K562 (cell line): ENCODE measurements at regions not wholly inside any gene's neighbourhood (a gene's known extent, or its start where the extent isn't known, plus 50 kb on each side); places are given as distances from the start of the nearest gene placed in this dataset.

Experiments used
- BHLHE40 ChIP-seq: IDR thresholded peaks from 2 replicates; pipeline ENCODE4 v1.6.1; 2011; ENCODE audit warnings: low read length, improper control_type of control experiment
- CTBP1 ChIP-seq: fragments of 450-650 bp; IDR thresholded peaks from 2 replicates; pipeline ENCODE4 v1.6.1; 2016; ENCODE audit warnings: borderline replicate concordance
- ESRRB ChIP-seq: fragments of 250-450 bp; sonication (Bioruptor Pico); IDR thresholded peaks from 2 replicates; pipeline ENCODE4 v1.5.0; 2020; ENCODE audit warnings: mild to moderate bottlenecking, moderate library complexity, borderline replicate concordance
- GABPA ChIP-seq: fragments of 200-800 bp; sonication (Bioruptor generic); conservative IDR thresholded peaks from 2 replicates; pipeline ENCODE4 v1.6.1; 2016; ENCODE audit warnings: low read depth, missing genetic modification characterization, missing compliant biosample characterization
- HNRNPLL ChIP-seq: fragments of 200-400 bp; formaldehyde crosslinking; IDR thresholded peaks from 2 replicates; pipeline ENCODE4 v1.6.1; 2017; ENCODE audit warnings: low read length, low read depth, mild to moderate bottlenecking; ENCODE audit not compliant: poor library complexity, severe bottlenecking
- JUNB ChIP-seq: fragments of 450-650 bp; formaldehyde crosslinking; conservative IDR thresholded peaks from 2 replicates; pipeline ENCODE4 v1.4.0; 2020; ENCODE audit warnings: mild to moderate bottlenecking
- KLF13 ChIP-seq: fragments of 450-650 bp; IDR thresholded peaks from 2 replicates; pipeline ENCODE4 v1.6.1; 2016; ENCODE audit warnings: missing genetic modification characterization, low read depth, mild to moderate bottlenecking, missing compliant biosample characterization, moderate library complexity, borderline replicate concordance
- MAX ChIP-seq: sonication (generic); formaldehyde crosslinking; IDR thresholded peaks from 2 replicates; pipeline ENCODE4 v1.9.0; 2022; ENCODE audit warnings: mild to moderate bottlenecking, missing genetic modification reagents
- MYNN ChIP-seq, 2 experiments: sonication (generic); formaldehyde crosslinking in 1 of 2; IDR thresholded peaks; 2 replicates each; pipeline versions ENCODE4 v1.5.0 to v1.6.1; 2016 to 2020; ENCODE audit warnings: antibody characterized with exemption in 1 of 2, missing genetic modification reagents in 1 of 2
- NR0B1 ChIP-seq: fragments of 450-650 bp; IDR thresholded peaks from one replicate; pipeline ENCODE4 v1.6.1; 2018; ENCODE audit warnings: mild to moderate bottlenecking, moderate library complexity; ENCODE audit not compliant: partially characterized antibody
- OTX1 ChIP-seq: fragments of 450-650 bp; formaldehyde crosslinking; IDR thresholded peaks from 2 replicates; pipeline ENCODE4 v1.4.0; 2022; ENCODE audit warnings: mild to moderate bottlenecking
- PHTF2 ChIP-seq: fragments of 250-450 bp; sonication (Bioruptor Pico); IDR thresholded peaks from 2 replicates; pipeline ENCODE4 v1.5.0; 2021; ENCODE audit warnings: mild to moderate bottlenecking
- POLR2AphosphoS2 ChIP-seq: IDR thresholded peaks from 2 replicates; pipeline ENCODE4 v1.6.1; 2012; ENCODE audit warnings: low read length, improper control_type of control experiment
- POLR2AphosphoS5 ChIP-seq: IDR thresholded peaks from 2 replicates; pipeline ENCODE4 v1.6.1; 2011; ENCODE audit warnings: mild to moderate bottlenecking, low read depth, low read length, moderate library complexity; ENCODE audit not compliant: control insufficient read depth, insufficient read depth
- TOE1 ChIP-seq, 2 experiments: fragments of 450-650 bp in 1 of 2; sonication (generic) in 1 of 2; formaldehyde crosslinking in 1 of 2; IDR thresholded peaks; 2 replicates each; pipeline versions ENCODE4 v1.7.1 to v1.8.0; 2016 to 2022; ENCODE audit warnings: borderline replicate concordance in 2 of 2, mild to moderate bottlenecking in 2 of 2, antibody characterized with exemption in 1 of 2, inconsistent platforms in 1 of 2, low read depth in 1 of 2, missing genetic modification reagents in 1 of 2, moderate library complexity in 1 of 2
- XRCC5 ChIP-seq: fragments of 200-400 bp; formaldehyde crosslinking; IDR thresholded peaks from 2 replicates; pipeline ENCODE4 v1.6.1; 2017; ENCODE audit warnings: low read depth, mild to moderate bottlenecking, low read length
- ZBTB11 ChIP-seq, 3 experiments: fragments of 200-800 bp in 1 of 3; fragments of 250-450 bp in 1 of 3; fragments of 450-650 bp in 1 of 3; sonication (Bioruptor Pico) in 1 of 3; sonication (Bioruptor generic) in 1 of 3; formaldehyde crosslinking in 1 of 3; IDR thresholded peaks; 2 replicates each; pipeline versions ENCODE4 v1.6.1 to v1.8.0; 2016 to 2022; ENCODE audit warnings: mild to moderate bottlenecking in 2 of 3, missing genetic modification characterization in 2 of 3, missing compliant biosample characterization in 1 of 3, moderate library complexity in 1 of 3
- ZBTB12 ChIP-seq: fragments of 250-450 bp; sonication (Bioruptor Pico); IDR thresholded peaks from 2 replicates; pipeline ENCODE4 v1.4.0; 2020
- ZKSCAN8 ChIP-seq: fragments of 200-800 bp; sonication (Bioruptor generic); IDR thresholded peaks from 2 replicates; pipeline ENCODE4 v1.6.1; 2016; ENCODE audit warnings: missing genetic modification characterization, missing compliant biosample characterization
- ZNF561 ChIP-seq: fragments of 450-650 bp; formaldehyde crosslinking; conservative IDR thresholded peaks from 2 replicates; pipeline ENCODE4 v1.4.0; 2020; ENCODE audit warnings: mild to moderate bottlenecking, moderate library complexity

- peak; percentile 91 for TF ChIP-seq CTBP1
- TF ChIP-seq TOE1 (IDR thresholded peaks at IDR 0.05; ENCODE audit: borderline replicate concordance) = no peak
- TF ChIP-seq TOE1 (CRISPR knock-in tag; IDR thresholded peaks at IDR 0.05; ENCODE audit: borderline replicate concordance, low read depth) = no peak
- no peak for TF ChIP-seq NR0B1
- no peak for TF ChIP-seq ZBTB12 (CRISPR knock-in tag)
- TF ChIP-seq HNRNPLL = no peak
- peak in 1 of 3 experiments; percentile 65; a peak in 2 of 6 replicates for TF ChIP-seq ZBTB11 (CRISPR knock-in tag; IDR thresholded peaks at IDR 0.05)
- peak; percentile 88 for TF ChIP-seq BHLHE40
- no peak for TF ChIP-seq ZNF561 (CRISPR knock-in tag)
- no peak for TF ChIP-seq JUNB (CRISPR knock-in tag)
- no peak for TF ChIP-seq GABPA (tag)
- peak; percentile 55; the same call in 1 of the 2 replicates for TF ChIP-seq MYNN (IDR thresholded peaks at IDR 0.05)
- TF ChIP-seq MYNN (CRISPR knock-in tag; IDR thresholded peaks at IDR 0.05) = no peak
- no peak for TF ChIP-seq KLF13
- peak; percentile 50; the same call in 1 of the 2 replicates for TF ChIP-seq MAX (CRISPR knock-in tag)
- TF ChIP-seq OTX1 (CRISPR knock-in tag) = 0 out of 2 replicates have a peak, but pooled peaks have one; percentile 26
- TF ChIP-seq ZKSCAN8 = no peak
- TF ChIP-seq POLR2AphosphoS5 = peak; percentile 81
- TF ChIP-seq PHTF2 = no peak
- TF ChIP-seq ESRRB (CRISPR knock-in tag) = no peak
- TF ChIP-seq XRCC5 = no peak
- TF ChIP-seq POLR2AphosphoS2 = no peak
Measured at GRCh38 chr2:111642586-111643327, 241.2 kb downstream of the ANAPC1 start (continued).
